H9 (cell line): ENCODE measurements at regions not wholly inside any gene's neighbourhood (a gene's known extent, or its start where the extent isn't known, plus 50 kb on each side); places are given as distances from the start of the nearest gene placed in this dataset.

Experiments
- DNase-seq: peaks from one replicate; pipeline ENCODE4 v3.0.0-alpha.2; 2017
- H2AFZ ChIP-seq: one replicate; pipeline ENCODE4 v1.6.1; 2013; ENCODE audit warnings: mild to moderate bottlenecking, low read length, control low read depth, moderate library complexity
- H2AK5ac ChIP-seq: 2 replicates; pipeline ENCODE4 v1.6.1; 2013; ENCODE audit warnings: low read length, control low read depth, mixed read lengths; ENCODE audit not compliant: insufficient read length
- H2BK120ac ChIP-seq: one replicate; pipeline ENCODE4 v1.6.1; 2013; ENCODE audit warnings: low read depth, mild to moderate bottlenecking, low read length, control low read depth, inconsistent platforms; ENCODE audit not compliant: poor library complexity, severe bottlenecking
- H2BK12ac ChIP-seq: 2 replicates; pipeline ENCODE4 v1.6.1; 2013; ENCODE audit warnings: low read length, control low read depth, mixed read lengths, low read depth; ENCODE audit not compliant: insufficient read length
- H2BK15ac ChIP-seq: 2 replicates; pipeline ENCODE4 v1.6.1; 2013; ENCODE audit warnings: low read depth, low read length, control low read depth
- H2BK20ac ChIP-seq: one replicate; pipeline ENCODE4 v1.6.1; 2013; ENCODE audit warnings: low read depth, mild to moderate bottlenecking, low read length, control low read depth, inconsistent platforms; ENCODE audit not compliant: poor library complexity, severe bottlenecking
- H2BK5ac ChIP-seq: 2 replicates; pipeline ENCODE4 v1.6.1; 2013; ENCODE audit warnings: low read length, control low read depth, mixed read lengths; ENCODE audit not compliant: insufficient read length
- H3K14ac ChIP-seq: 2 replicates; pipeline ENCODE4 v1.6.1; 2013; ENCODE audit warnings: low read length, control low read depth; ENCODE audit not compliant: insufficient read depth
- H3K18ac ChIP-seq: 2 replicates; pipeline ENCODE4 v1.6.1; 2013; ENCODE audit warnings: low read depth, mild to moderate bottlenecking, mixed read lengths, low read length, control low read depth; ENCODE audit not compliant: insufficient read length
- H3K23ac ChIP-seq: 2 replicates; pipeline ENCODE4 v1.6.1; 2013; ENCODE audit warnings: low read length, control low read depth, mixed read lengths, low read depth; ENCODE audit not compliant: insufficient read length
- H3K23me2 ChIP-seq: 2 replicates; pipeline ENCODE4 v1.6.1; 2013; ENCODE audit warnings: low read depth, mild to moderate bottlenecking, mixed read lengths, low read length, control low read depth; ENCODE audit not compliant: insufficient read length, poor library complexity, severe bottlenecking
- H3K27ac ChIP-seq: 2 replicates; pipeline ENCODE4 v1.5.1; 2013; ENCODE audit warnings: low read length, control low read depth, mixed read lengths, low read depth; ENCODE audit not compliant: insufficient read length
- H3K27me3 ChIP-seq: 2 replicates; pipeline ENCODE4 v1.6.1; 2013; ENCODE audit warnings: low read length, control low read depth, inconsistent platforms; ENCODE audit not compliant: insufficient read depth
- H3K4ac ChIP-seq: 2 replicates; pipeline ENCODE4 v1.6.1; 2013; ENCODE audit warnings: low read depth, mild to moderate bottlenecking, control low read depth, inconsistent platforms, low read length, moderate library complexity
- H3K4me1 ChIP-seq: 2 replicates; pipeline ENCODE4 v1.6.1; 2013; ENCODE audit warnings: low read length, control low read depth, inconsistent platforms; ENCODE audit not compliant: insufficient read depth
- H3K4me2 ChIP-seq: 2 replicates; pipeline ENCODE4 v1.6.1; 2013; ENCODE audit warnings: low read length, control low read depth, mixed read lengths; ENCODE audit not compliant: insufficient read length, insufficient read depth
- H3K56ac ChIP-seq: 2 replicates; pipeline ENCODE4 v1.6.1; 2013; ENCODE audit warnings: low read depth, mild to moderate bottlenecking, mixed read lengths, low read length, control low read depth; ENCODE audit not compliant: insufficient read length
- H3K79me1 ChIP-seq: 2 replicates; pipeline ENCODE4 v1.6.1; 2013; ENCODE audit warnings: low read depth, mild to moderate bottlenecking, moderate library complexity, low read length, control low read depth, inconsistent platforms; ENCODE audit not compliant: insufficient read depth, poor library complexity, severe bottlenecking
- H3K79me2 ChIP-seq: 2 replicates; pipeline ENCODE4 v1.6.1; 2013; ENCODE audit warnings: low read length, control low read depth, inconsistent platforms; ENCODE audit not compliant: insufficient read depth
- H3K9ac ChIP-seq: 2 replicates; pipeline ENCODE4 v1.6.1; 2013; ENCODE audit warnings: low read length, control low read depth, mixed read lengths; ENCODE audit not compliant: insufficient read length; ENCODE audit errors: extremely low read depth
- H3K9me3 ChIP-seq: one replicate; pipeline ENCODE4 v1.6.1; 2013; ENCODE audit warnings: low read depth, low read length, inconsistent platforms; ENCODE audit not compliant: control insufficient read depth
- H3T11ph ChIP-seq: one replicate; pipeline ENCODE4 v1.6.1; 2013; ENCODE audit warnings: mild to moderate bottlenecking, low read length, control low read depth, inconsistent platforms
- H4K20me1 ChIP-seq: one replicate; pipeline ENCODE4 v1.6.1; 2013; ENCODE audit not compliant: control insufficient read depth, insufficient read length, insufficient read depth
- H4K5ac ChIP-seq: 2 replicates; pipeline ENCODE4 v1.6.1; 2013; ENCODE audit warnings: low read depth, mild to moderate bottlenecking, mixed read lengths, low read length, control low read depth; ENCODE audit not compliant: insufficient read length
- H4K8ac ChIP-seq: replicated peaks from 2 replicates; pipeline ENCODE4 v1.6.1; 2013; ENCODE audit warnings: low read length, control low read depth, mixed read lengths, low read depth; ENCODE audit not compliant: insufficient read length
- H4K91ac ChIP-seq: 2 replicates; pipeline ENCODE4 v1.6.1; 2013; ENCODE audit warnings: low read depth, mild to moderate bottlenecking, moderate library complexity, mixed read lengths, low read length, control low read depth; ENCODE audit not compliant: insufficient read length
- H3K27ac Mint-ChIP-seq, 3 experiments: 2 replicates in 2 of 3; 3 replicates in 1 of 3; pipeline ENCODE4 v1.8.0; 2020 to 2021; ENCODE audit warnings: mixed read lengths in 3 of 3, mild to moderate bottlenecking in 1 of 3, moderate library complexity in 1 of 3
- H3K27me3 Mint-ChIP-seq: 2 replicates; pipeline ENCODE4 v1.8.0; 2021; ENCODE audit warnings: low read depth, mild to moderate bottlenecking, moderate library complexity, mixed read lengths
- H3K36me3 Mint-ChIP-seq, 3 experiments: 2 replicates in 2 of 3; 3 replicates in 1 of 3; pipeline ENCODE4 v1.8.0; 2020 to 2021; ENCODE audit warnings: low read depth in 3 of 3, mixed read lengths in 3 of 3; ENCODE audit not compliant: insufficient read depth in 1 of 3
- H3K4me1 Mint-ChIP-seq, 2 experiments: 2 replicates each; pipeline ENCODE4 v1.8.0; 2020; ENCODE audit warnings: mixed read lengths in 2 of 2
- H3K4me3 Mint-ChIP-seq, 2 experiments: 2 replicates in 1 of 2; 3 replicates in 1 of 2; pipeline ENCODE4 v1.8.0; 2020 to 2021; ENCODE audit warnings: mild to moderate bottlenecking in 2 of 2, mixed read lengths in 2 of 2, moderate library complexity in 1 of 2
- H3K9me3 Mint-ChIP-seq, 2 experiments: 2 replicates in 1 of 2; 3 replicates in 1 of 2; pipeline ENCODE4 v1.8.0; 2020; ENCODE audit warnings: mild to moderate bottlenecking in 2 of 2, mixed read lengths in 2 of 2, moderate library complexity in 1 of 2
- CTCF ChIP-seq: fragments of 200-600 bp; sonication (generic); conservative IDR thresholded peaks from 3 replicates; pipeline ENCODE4 v1.8.0; 2021; ENCODE audit warnings: antibody characterized with exemption, mild to moderate bottlenecking
- WGBS: extraction: QIAGEN DNeasy Blood & Tissue Kit; methylation state at CpG from one replicate; pipeline ENCODE4 v1.1.7; 2013; ENCODE audit warnings: missing lambda C conversion rate, low lambda C conversion rate, mixed read lengths; ENCODE audit not compliant: insufficient read length; ENCODE audit errors: extremely low coverage; 5-methylcytosine and 5-hydroxymethylcytosine counted together

DNA sequence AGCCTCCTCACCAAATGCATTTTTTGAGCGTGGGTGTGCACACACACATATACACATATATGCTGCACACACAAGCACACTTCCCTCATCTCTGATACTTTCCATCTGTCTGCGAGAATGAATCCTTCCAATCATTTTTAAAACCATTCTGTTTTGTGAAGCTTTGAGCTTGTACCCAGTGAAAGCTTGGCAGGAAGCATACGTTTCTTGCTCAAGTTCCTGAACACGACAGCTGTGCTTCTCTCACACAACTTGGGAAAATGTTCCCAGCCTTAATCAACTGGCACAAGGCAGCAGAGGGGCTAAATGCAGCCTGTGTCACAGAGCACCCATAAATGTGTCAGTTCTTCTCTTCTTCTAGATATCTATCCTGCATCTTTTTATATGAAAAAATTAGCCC lies 524.0 kb upstream of the KIRREL3 start:
- H3K36me3 Mint-ChIP-seq, result no peaks in the 10 kb centered on the region
- H3K9ac ChIP-seq, result no peak overlapping the region

More for the DNA sequence above, 524.0 kb upstream of the KIRREL3 start:
- no peak overlapping the region for H3K4me2 ChIP-seq
- no peak overlapping the region for H3K56ac ChIP-seq
- DNase-seq, result no peak
- no peaks in the 10 kb centered on the region for H3K27me3 Mint-ChIP-seq
- no peak overlapping the region for H3K18ac ChIP-seq
- H2BK12ac ChIP-seq, result no peak overlapping the region
- no peaks in the 10 kb centered on the region for H3K79me1 ChIP-seq
- no peak overlapping the region for H3K4me3 Mint-ChIP-seq
- no peak overlapping the region for H3K23ac ChIP-seq
- H4K91ac ChIP-seq, result no peak overlapping the region
- H3K79me2 ChIP-seq, result no peaks in the 10 kb centered on the region
- TF ChIP-seq CTCF, result no peak
- no peaks in the 10 kb centered on the region for H4K20me1 ChIP-seq
- H2AK5ac ChIP-seq, result no peak overlapping the region
- no peaks in the 10 kb centered on the region; a peak in 1 of 5 replicates for H3K9me3 Mint-ChIP-seq
- H3K27ac ChIP-seq, result no peak overlapping the region
- no peaks in the 10 kb centered on the region for H3K23me2 ChIP-seq
- H3K27me3 ChIP-seq, result no peaks in the 10 kb centered on the region
- H3K4me1 ChIP-seq, result no peaks in the 10 kb centered on the region
- H2AFZ ChIP-seq, result no peak overlapping the region
- H3K4me1 Mint-ChIP-seq, result no peaks in the 10 kb centered on the region
- H3K4ac ChIP-seq, result no peak overlapping the region
- H3T11ph ChIP-seq, result no peak overlapping the region
- WGBS, result no CpG with 5 or more reads among the region's 4 CpGs
- H4K8ac ChIP-seq, result no peak overlapping the region
- H2BK15ac ChIP-seq, result no peak overlapping the region
- H4K5ac ChIP-seq, result no peak overlapping the region
- no peak overlapping the region for H3K14ac ChIP-seq
- no peaks in the 10 kb centered on the region for H3K9me3 ChIP-seq
- H2BK120ac ChIP-seq, result no peak overlapping the region
- no peak overlapping the region for H3K27ac Mint-ChIP-seq
- no peak overlapping the region for H2BK5ac ChIP-seq
- H2BK20ac ChIP-seq, result no peak overlapping the region
